Muscle of back (tissue), 3 donors: ENCODE measurements at regions not wholly inside any gene's neighbourhood (a gene's known extent, or its start where the extent isn't known, plus 50 kb on each side); places are given as distances from the start of the nearest gene placed in this dataset.
"Not testable (repeated sequence)": the region's sequence is repeated elsewhere in the genome, so short reads cannot be mapped to it uniquely, and the experiment has no call there.

Experiments
- DNase-seq, 3 donors: peaks; one replicate each; pipeline versions ENCODE4 v3.0.0 to v3.0.0-alpha.2; 2013

GRCh38 chr10:9504227-9504626, 1449.7 kb downstream of the GATA3 start:
- DNase-seq, result no peak

- no peak for DNase-seq
Observed at GRCh38 chr10:9505546-9505945, 1451.1 kb downstream of the GATA3 start.

GRCh38 chr10:9508606-9509005, 1454.1 kb downstream of the GATA3 start:
- peak; percentile 51 to 89 (median 78) for DNase-seq

- no peak for DNase-seq
Observed at GRCh38 chr10:9510626-9511025, 1456.1 kb downstream of the GATA3 start.

- DNase-seq, result no peak
Observed at GRCh38 chr10:9515922-9516321, 1461.4 kb downstream of the GATA3 start.

GRCh38 chr10:9535744-9536143, 1481.3 kb downstream of the GATA3 start:
- no peak for DNase-seq

- no peak for DNase-seq
Observed at GRCh38 chr10:9545073-9545472, 1472.6 kb upstream of the CELF2 start.

GRCh38 chr10:9547936-9548904, 1469.5 kb upstream of the CELF2 start:
- DNase-seq, result peak; percentile 22 to 40 (median 22)

- no peak for DNase-seq
Observed at GRCh38 chr10:9550810-9551209, 1466.9 kb upstream of the CELF2 start.

- DNase-seq, result no peak
Observed at GRCh38 chr10:9554321-9554720, 1463.4 kb upstream of the CELF2 start.

- DNase-seq, result no peak
Observed at GRCh38 chr10:9560976-9561375, 1456.7 kb upstream of the CELF2 start.

GRCh38 chr10:9561821-9562505, 1455.7 kb upstream of the CELF2 start:
- no peak for DNase-seq

- peak; percentile 22 to 84 (median 62) for DNase-seq
Observed at GRCh38 chr10:9577746-9578145, 1439.9 kb upstream of the CELF2 start.

- DNase-seq, result no peak
Observed at GRCh38 chr10:9579110-9579705, 1438.5 kb upstream of the CELF2 start.

- not testable (repeated sequence) for DNase-seq
Observed at GRCh38 chr10:9582803-9583202, 1434.9 kb upstream of the CELF2 start.

GRCh38 chr10:9596368-9596920, 1421.2 kb upstream of the CELF2 start:
- DNase-seq, result no peak

- DNase-seq, result no peak
Observed at GRCh38 chr10:9602998-9603397, 1414.7 kb upstream of the CELF2 start.

- no peak for DNase-seq
Observed at GRCh38 chr10:9603972-9604371, 1413.7 kb upstream of the CELF2 start.

GRCh38 chr10:9605231-9605630, 1412.4 kb upstream of the CELF2 start:
- DNase-seq, result no peak

GRCh38 chr10:9608602-9609001, 1409.1 kb upstream of the CELF2 start:
- peak; percentile 13 to 48 (median 15) for DNase-seq

- DNase-seq, result peak in 1 of 3 donors; percentile 11
Observed at GRCh38 chr10:9613338-9614075, 1404.2 kb upstream of the CELF2 start.
